ENCODE measurements at regions not wholly inside any gene's neighbourhood (a gene's known extent, or its start where the extent isn't known, plus 50 kb on each side); places are given as distances from the start of the nearest gene placed in this dataset.

DNA sequence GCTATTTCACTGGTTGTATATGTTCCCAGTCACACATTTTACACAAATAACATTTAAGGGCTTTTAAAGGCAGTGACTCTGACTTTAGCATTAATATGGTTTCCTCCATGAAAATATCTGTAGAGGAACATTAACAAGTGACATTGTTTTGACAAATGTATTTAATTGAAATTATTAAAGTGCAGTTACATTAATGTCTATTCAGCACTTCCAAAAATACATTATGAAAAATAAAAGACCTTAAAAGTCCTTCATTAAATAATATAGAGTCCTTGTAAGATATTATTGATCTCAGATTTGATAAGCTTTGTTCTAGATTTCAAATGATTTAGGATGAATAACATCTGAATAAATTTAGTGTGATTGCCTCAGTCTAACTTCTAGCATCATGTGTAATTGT lies 951.9 kb upstream of the CHORDC1 start:
- H3K36me3 ChIP-seq (ENCODE audit: control insufficient read depth in 3 of 3, insufficient read depth in 3 of 3, low read length in 3 of 3): no peaks in the 10 kb centered on the region
- H3K9ac ChIP-seq (ENCODE audit: low read depth in 1 of 3, low read length in 3 of 3): no peak overlapping the region
- H3K27me3 ChIP-seq (ENCODE audit: control insufficient read depth in 3 of 3, insufficient read depth in 3 of 3, low read length in 3 of 3): no peaks in the 10 kb centered on the region
- H3K4me3 ChIP-seq (ENCODE audit: low read length in 3 of 3): no peak overlapping the region
- no peaks in the 10 kb centered on the region for H3K9me3 ChIP-seq (ENCODE audit: control insufficient read depth in 3 of 3, low read length in 3 of 3)
- no peak overlapping the region for H3K27ac ChIP-seq (ENCODE audit: low read depth, low read length)
- H3K4me1 ChIP-seq (ENCODE audit: control insufficient read depth in 3 of 3, insufficient read depth in 3 of 3, low read length in 3 of 3): no peaks in the 10 kb centered on the region

DNA sequence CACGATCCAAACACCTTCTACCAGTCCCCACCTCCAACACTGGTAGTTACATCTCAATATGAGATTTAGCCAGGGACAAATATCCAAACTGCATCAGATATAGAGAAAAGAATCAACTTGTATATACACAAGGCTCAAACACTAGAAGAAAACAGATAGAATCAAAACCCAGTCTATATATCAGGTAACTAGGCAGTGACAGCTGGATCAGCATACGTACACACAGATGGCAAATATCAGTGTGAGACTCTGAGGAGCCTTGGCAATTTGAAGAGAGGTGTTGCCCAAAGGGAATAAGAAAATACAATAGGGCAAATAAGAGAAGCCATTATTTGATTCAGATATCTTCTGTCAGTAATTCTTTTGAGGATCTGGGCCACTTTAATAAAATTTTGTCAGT lies 951.3 kb upstream of the CHORDC1 start:
- Histone ChIP-seq H3K27me3 (ENCODE audit: control insufficient read depth in 3 of 3, insufficient read depth in 3 of 3, low read length in 3 of 3) (no peaks in the 10 kb centered on the region), H3K9me3 (ENCODE audit: control insufficient read depth in 3 of 3, low read length in 3 of 3) (no peaks in the 10 kb centered on the region), H3K4me1 (ENCODE audit: control insufficient read depth in 3 of 3, insufficient read depth in 3 of 3, low read length in 3 of 3) (no peaks in the 10 kb centered on the region), H3K36me3 (ENCODE audit: control insufficient read depth in 3 of 3, insufficient read depth in 3 of 3, low read length in 3 of 3) (no peaks in the 10 kb centered on the region), H3K9ac (ENCODE audit: low read depth in 1 of 3, low read length in 3 of 3) (no peak overlapping the region), H3K4me3 (ENCODE audit: low read length in 3 of 3) (no peak overlapping the region), H3K27ac (ENCODE audit: low read depth, low read length) (no peak overlapping the region)

DNA sequence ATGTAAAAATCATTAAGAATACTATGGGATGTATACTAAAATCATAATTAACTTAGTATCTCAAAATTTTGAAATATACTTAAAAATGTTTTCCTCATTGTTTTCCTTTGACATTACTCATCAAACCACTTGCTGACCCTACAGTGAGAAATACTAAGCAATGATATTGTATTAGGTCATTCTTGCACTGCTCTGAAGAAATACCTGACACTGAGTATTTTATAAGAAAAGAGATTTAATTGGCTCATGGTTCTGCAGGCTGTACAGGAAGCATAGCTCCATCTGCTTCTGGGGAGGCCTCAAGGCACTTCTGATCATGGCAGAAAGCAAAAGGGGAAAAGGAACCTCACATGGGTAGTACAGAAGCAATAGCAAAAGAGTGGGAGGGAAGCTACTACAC lies 950.9 kb upstream of the CHORDC1 start:
- Histone ChIP-seq H3K9me3 (ENCODE audit: control insufficient read depth in 3 of 3, low read length in 3 of 3) (no peaks in the 10 kb centered on the region), H3K4me1 (ENCODE audit: control insufficient read depth in 3 of 3, insufficient read depth in 3 of 3, low read length in 3 of 3) (no peaks in the 10 kb centered on the region), H3K36me3 (ENCODE audit: control insufficient read depth in 3 of 3, insufficient read depth in 3 of 3, low read length in 3 of 3) (no peaks in the 10 kb centered on the region), H3K4me3 (ENCODE audit: low read length in 3 of 3) (no peak overlapping the region), H3K9ac (ENCODE audit: low read depth in 1 of 3, low read length in 3 of 3) (no peak overlapping the region), H3K27ac (ENCODE audit: low read depth, low read length) (no peak overlapping the region), H3K27me3 (ENCODE audit: control insufficient read depth in 3 of 3, insufficient read depth in 3 of 3, low read length in 3 of 3) (no peaks in the 10 kb centered on the region)

DNA sequence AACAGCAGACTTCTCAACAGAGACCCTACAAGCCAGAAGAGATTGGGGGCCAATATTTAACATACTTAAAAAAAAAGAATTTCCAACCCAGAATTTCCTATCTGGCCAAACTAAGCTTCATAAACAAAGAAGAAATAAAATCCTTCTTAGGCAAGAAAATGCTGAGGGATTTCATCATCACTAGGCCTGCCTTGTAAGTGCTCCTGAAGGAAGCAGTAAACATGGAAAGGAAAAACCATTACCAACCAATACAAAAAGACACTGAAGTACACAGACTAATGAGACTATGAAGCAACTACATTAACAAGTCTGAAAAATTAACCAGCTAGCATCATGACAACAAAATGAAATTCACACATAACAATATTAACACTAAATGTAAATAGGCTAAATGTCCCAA lies 947.9 kb upstream of the CHORDC1 start:
- H3K36me3 ChIP-seq (ENCODE audit: control insufficient read depth in 3 of 3, insufficient read depth in 3 of 3, low read length in 3 of 3): no peaks in the 10 kb centered on the region
- no peaks in the 10 kb centered on the region for H3K27me3 ChIP-seq (ENCODE audit: control insufficient read depth in 3 of 3, insufficient read depth in 3 of 3, low read length in 3 of 3)
- no peak overlapping the region for H3K9ac ChIP-seq (ENCODE audit: low read depth in 1 of 3, low read length in 3 of 3)
- no peak overlapping the region for H3K4me3 ChIP-seq (ENCODE audit: low read length in 3 of 3)
- H3K4me1 ChIP-seq (ENCODE audit: control insufficient read depth in 3 of 3, insufficient read depth in 3 of 3, low read length in 3 of 3): no peaks in the 10 kb centered on the region
- no peaks in the 10 kb centered on the region for H3K9me3 ChIP-seq (ENCODE audit: control insufficient read depth in 3 of 3, low read length in 3 of 3)
- no peak overlapping the region for H3K27ac ChIP-seq (ENCODE audit: low read depth, low read length)

DNA sequence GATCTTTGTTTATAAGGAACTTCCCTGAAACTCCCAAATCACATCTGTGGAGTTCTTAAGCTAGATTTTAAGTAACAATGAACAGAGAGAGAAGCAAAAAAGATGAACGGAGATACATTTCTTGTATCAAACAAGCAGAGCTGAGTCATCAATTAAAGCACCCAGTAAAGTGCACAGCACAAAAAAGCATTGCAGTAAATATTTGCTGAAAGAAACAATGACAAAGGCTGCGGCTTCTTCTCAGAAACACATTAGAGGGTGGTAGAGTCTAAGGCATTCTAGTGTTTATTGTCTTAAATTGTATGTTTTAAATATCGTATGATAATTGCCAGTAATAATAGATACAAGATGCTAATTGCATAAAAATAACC lies 941.6 kb upstream of the CHORDC1 start:
- no peaks in the 10 kb centered on the region for H3K4me1 ChIP-seq (ENCODE audit: control insufficient read depth in 3 of 3, insufficient read depth in 3 of 3, low read length in 3 of 3)
- no peaks in the 10 kb centered on the region for H3K36me3 ChIP-seq (ENCODE audit: control insufficient read depth in 3 of 3, insufficient read depth in 3 of 3, low read length in 3 of 3)
- H3K27ac ChIP-seq (ENCODE audit: low read depth, low read length): no peak overlapping the region
- no peaks in the 10 kb centered on the region for H3K27me3 ChIP-seq (ENCODE audit: control insufficient read depth in 3 of 3, insufficient read depth in 3 of 3, low read length in 3 of 3)
- H3K4me3 ChIP-seq (ENCODE audit: low read length in 3 of 3): no peak overlapping the region
- H3K9me3 ChIP-seq (ENCODE audit: control insufficient read depth in 3 of 3, low read length in 3 of 3): no peaks in the 10 kb centered on the region
- no peak overlapping the region for H3K9ac ChIP-seq (ENCODE audit: low read depth in 1 of 3, low read length in 3 of 3)

DNA sequence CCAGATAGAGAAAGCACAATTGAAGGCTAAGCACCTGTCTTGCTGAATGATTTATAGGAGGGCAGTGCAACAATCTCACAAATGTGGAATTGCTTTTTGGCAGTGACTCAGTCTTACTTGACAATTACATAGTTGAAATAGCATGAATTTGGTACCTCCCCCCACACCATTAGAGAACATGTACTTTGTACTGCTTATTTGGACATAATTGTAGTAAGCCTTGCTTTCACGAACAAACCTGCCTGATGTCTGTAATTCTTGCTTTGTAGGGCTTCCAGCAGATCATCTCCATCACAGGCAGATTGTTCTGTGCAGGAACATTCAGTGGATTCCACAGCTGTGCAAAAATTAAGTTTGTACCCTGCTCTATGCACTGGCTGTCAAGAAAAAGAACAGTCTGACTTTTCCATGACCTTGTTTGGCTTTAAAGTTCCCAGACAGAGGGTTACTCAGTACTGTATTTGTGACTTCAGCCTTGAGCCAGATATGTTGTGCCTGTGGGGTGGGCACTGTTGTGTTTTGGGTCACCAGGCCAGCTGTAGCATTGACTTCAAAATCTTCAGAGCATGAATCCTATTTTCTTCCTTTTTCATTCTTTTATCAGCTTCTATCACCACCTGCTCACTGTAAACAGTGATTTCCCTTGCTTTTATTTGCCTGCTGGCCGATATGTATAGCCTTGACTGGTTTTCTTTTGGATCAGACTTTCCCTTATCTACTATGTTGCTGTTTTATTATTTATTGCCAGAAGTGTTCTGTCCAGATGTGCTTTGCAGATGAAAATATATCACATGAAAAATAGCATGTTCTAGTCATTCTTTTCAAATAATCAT lies 941.0 kb upstream of the CHORDC1 start:
- H3K27me3 ChIP-seq (ENCODE audit: control insufficient read depth in 3 of 3, insufficient read depth in 3 of 3, low read length in 3 of 3): no peaks in the 10 kb centered on the region
- no peaks in the 10 kb centered on the region for H3K9me3 ChIP-seq (ENCODE audit: control insufficient read depth in 3 of 3, low read length in 3 of 3)
- H3K9ac ChIP-seq (ENCODE audit: low read depth in 1 of 3, low read length in 3 of 3): no peak overlapping the region
- H3K36me3 ChIP-seq (ENCODE audit: control insufficient read depth in 3 of 3, insufficient read depth in 3 of 3, low read length in 3 of 3): no peaks in the 10 kb centered on the region
- no peaks in the 10 kb centered on the region for H3K4me1 ChIP-seq (ENCODE audit: control insufficient read depth in 3 of 3, insufficient read depth in 3 of 3, low read length in 3 of 3)
- H3K27ac ChIP-seq (ENCODE audit: low read depth, low read length): no peak overlapping the region
- H3K4me3 ChIP-seq (ENCODE audit: low read length in 3 of 3): no peak overlapping the region

DNA sequence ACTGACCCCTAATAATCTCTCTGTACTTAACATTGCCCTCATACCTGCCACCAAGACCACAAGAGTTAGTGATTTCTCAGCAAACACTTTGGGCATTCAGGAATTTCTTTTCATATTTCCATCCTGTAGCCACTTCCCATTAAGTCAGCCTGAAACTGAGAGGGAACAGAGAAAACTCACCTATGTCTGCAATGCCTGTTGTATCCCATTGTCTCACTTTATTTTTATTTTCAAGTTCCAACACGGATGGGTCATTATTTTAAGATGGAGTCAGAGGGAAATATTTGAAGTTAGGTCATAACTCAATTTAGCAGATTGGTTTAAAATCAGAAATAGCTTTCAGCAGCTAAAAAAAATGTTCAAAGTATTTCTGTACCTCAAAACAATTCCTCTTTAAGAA lies 937.8 kb upstream of the CHORDC1 start:
- no peak overlapping the region for H3K27ac ChIP-seq (ENCODE audit: low read depth, low read length)
- no peak overlapping the region for H3K4me3 ChIP-seq (ENCODE audit: low read length in 3 of 3)
- no peak overlapping the region for H3K9ac ChIP-seq (ENCODE audit: low read depth in 1 of 3, low read length in 3 of 3)
- no peaks in the 10 kb centered on the region for H3K4me1 ChIP-seq (ENCODE audit: control insufficient read depth in 3 of 3, insufficient read depth in 3 of 3, low read length in 3 of 3)
- H3K9me3 ChIP-seq (ENCODE audit: control insufficient read depth in 3 of 3, low read length in 3 of 3): no peaks in the 10 kb centered on the region
- no peaks in the 10 kb centered on the region for H3K36me3 ChIP-seq (ENCODE audit: control insufficient read depth in 3 of 3, insufficient read depth in 3 of 3, low read length in 3 of 3)
- no peaks in the 10 kb centered on the region for H3K27me3 ChIP-seq (ENCODE audit: control insufficient read depth in 3 of 3, insufficient read depth in 3 of 3, low read length in 3 of 3)

DNA sequence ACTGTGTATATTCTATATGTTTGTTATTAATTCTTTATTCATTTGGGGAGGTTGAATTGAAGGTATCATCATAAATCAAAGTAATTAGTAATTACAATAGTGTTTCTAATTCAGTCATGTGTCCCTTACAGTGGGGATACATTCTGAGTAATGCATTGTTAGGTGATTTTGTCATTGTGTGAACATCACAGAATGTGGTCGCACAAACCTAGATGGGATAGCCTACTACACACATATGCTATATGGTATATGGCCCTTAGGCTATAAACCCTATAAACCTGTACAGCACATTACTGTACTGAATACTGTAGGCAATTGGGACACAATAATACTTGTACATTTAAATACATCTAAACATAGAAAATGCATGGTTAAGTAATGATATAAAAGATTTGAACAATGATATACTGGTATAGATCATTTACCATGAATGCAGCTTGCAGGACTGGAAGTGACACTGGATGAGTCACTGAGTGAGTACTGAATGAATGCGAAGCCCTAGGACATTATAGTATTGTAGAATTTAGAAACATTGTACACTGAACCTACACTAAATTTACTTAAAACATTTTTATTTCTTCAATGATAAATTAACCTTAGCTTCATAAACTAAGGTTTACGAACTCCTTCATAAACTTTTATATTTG lies 936.2 kb upstream of the CHORDC1 start:
- Histone ChIP-seq H3K27ac (ENCODE audit: low read depth, low read length) (no peak overlapping the region), H3K4me1 (ENCODE audit: control insufficient read depth in 3 of 3, insufficient read depth in 3 of 3, low read length in 3 of 3) (no peaks in the 10 kb centered on the region), H3K9me3 (ENCODE audit: control insufficient read depth in 3 of 3, low read length in 3 of 3) (no peaks in the 10 kb centered on the region), H3K4me3 (ENCODE audit: low read length in 3 of 3) (no peak overlapping the region), H3K27me3 (ENCODE audit: control insufficient read depth in 3 of 3, insufficient read depth in 3 of 3, low read length in 3 of 3) (no peaks in the 10 kb centered on the region), H3K36me3 (ENCODE audit: control insufficient read depth in 3 of 3, insufficient read depth in 3 of 3, low read length in 3 of 3) (no peaks in the 10 kb centered on the region), H3K9ac (ENCODE audit: low read depth in 1 of 3, low read length in 3 of 3) (no peak overlapping the region)

DNA sequence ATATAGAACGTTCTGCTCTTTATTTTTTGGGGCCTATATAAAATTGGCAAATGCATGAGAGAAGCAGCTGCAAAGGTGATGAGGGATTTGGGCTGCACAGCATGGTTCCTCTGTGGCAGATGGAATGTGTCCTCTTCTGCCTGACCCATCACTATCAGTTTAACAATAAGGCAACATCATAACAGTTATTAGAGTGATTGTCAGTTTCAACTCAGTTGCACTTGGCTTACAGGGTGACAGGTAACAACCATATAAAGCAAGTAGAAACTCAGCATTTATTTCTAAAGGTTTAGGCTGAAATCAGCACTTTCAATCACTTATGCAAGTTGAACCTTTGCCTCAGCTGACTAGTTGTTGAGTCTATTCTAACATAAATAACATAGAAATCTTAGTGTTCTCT lies 935.4 kb upstream of the CHORDC1 start:
- Histone ChIP-seq H3K4me1 (ENCODE audit: control insufficient read depth in 3 of 3, insufficient read depth in 3 of 3, low read length in 3 of 3) (no peaks in the 10 kb centered on the region), H3K9me3 (ENCODE audit: control insufficient read depth in 3 of 3, low read length in 3 of 3) (no peaks in the 10 kb centered on the region), H3K4me3 (ENCODE audit: low read length in 3 of 3) (no peak overlapping the region), H3K9ac (ENCODE audit: low read depth in 1 of 3, low read length in 3 of 3) (no peak overlapping the region), H3K36me3 (ENCODE audit: control insufficient read depth in 3 of 3, insufficient read depth in 3 of 3, low read length in 3 of 3) (no peaks in the 10 kb centered on the region), H3K27ac (ENCODE audit: low read depth, low read length) (no peak overlapping the region), H3K27me3 (ENCODE audit: control insufficient read depth in 3 of 3, insufficient read depth in 3 of 3, low read length in 3 of 3) (no peaks in the 10 kb centered on the region)

DNA sequence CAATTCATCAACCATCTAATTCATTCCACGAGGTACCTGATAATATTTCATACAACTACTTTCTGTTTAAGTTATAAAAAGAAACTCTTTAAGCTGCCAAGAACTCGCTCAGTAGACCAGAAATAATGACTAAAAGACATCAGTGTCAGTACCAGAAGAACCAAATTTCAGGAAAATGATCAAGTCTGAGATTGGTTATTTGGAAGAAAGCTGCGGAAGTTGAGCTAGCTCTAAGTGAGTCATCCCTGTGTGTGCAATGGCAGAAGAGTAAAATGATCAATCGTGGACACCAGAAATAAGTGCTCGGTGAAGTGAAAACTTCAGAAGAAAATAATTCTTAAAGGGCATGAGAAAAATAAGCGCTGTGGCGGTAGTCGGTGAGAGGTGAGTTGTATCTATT lies 933.2 kb upstream of the CHORDC1 start:
- H3K27me3 ChIP-seq (ENCODE audit: control insufficient read depth in 3 of 3, insufficient read depth in 3 of 3, low read length in 3 of 3): no peaks in the 10 kb centered on the region
- H3K4me1 ChIP-seq (ENCODE audit: control insufficient read depth in 3 of 3, insufficient read depth in 3 of 3, low read length in 3 of 3): no peaks in the 10 kb centered on the region
- H3K27ac ChIP-seq (ENCODE audit: low read depth, low read length): no peak overlapping the region
- no peak overlapping the region for H3K4me3 ChIP-seq (ENCODE audit: low read length in 3 of 3)
- no peak overlapping the region for H3K9ac ChIP-seq (ENCODE audit: low read depth in 1 of 3, low read length in 3 of 3)
- H3K9me3 ChIP-seq (ENCODE audit: control insufficient read depth in 3 of 3, low read length in 3 of 3): peaks cover 0 to 4% (median 0%) of the 10 kb centered on the region in 3 donors
- no peaks in the 10 kb centered on the region for H3K36me3 ChIP-seq (ENCODE audit: control insufficient read depth in 3 of 3, insufficient read depth in 3 of 3, low read length in 3 of 3)

All from skeletal muscle tissue (tissue), 3 donors.